ENCODE measurements at regions not wholly inside any gene's neighbourhood (a gene's known extent, or its start where the extent isn't known, plus 50 kb on each side); places are given as distances from the start of the nearest gene placed in this dataset.

DNA sequence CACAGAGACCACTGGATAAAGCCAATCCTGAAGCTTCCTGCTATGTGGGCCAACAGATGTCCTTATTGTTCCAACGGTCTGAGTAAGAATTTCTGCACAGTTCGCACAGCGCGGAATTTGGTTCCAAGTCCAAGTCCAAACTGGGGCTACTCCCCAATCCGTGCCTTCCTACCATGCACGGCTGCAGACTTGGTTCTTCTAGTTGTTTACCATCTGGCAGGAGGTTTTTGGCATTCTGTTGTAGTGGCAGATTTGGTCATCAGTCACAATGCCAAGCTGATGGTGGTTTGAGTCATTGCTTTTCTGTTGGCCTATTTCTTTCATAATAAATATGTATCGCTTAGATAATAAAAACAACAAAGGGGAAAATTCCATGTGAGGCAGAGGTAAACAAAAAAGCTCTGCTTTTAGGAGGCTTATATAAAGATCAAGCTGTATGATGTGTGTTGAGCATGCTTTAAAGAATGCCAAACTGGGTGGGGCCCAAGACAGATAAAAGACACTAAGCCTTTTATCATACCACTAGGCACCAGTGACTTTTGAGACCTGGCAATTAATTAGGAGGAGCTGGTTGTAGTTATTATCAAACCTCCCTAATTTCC lies 52.5 kb upstream of the SYN3 start (continued):
- no peak for TF ChIP-seq JUND (IDR thresholded peaks at IDR 0.05; ENCODE audit: low read depth, low read length)
- no peak for TF ChIP-seq YY1 (IDR thresholded peaks at IDR 0.05; ENCODE audit: low read depth, low read length)
- TF ChIP-seq TCF3 (IDR thresholded peaks at IDR 0.05; ENCODE audit: borderline replicate concordance, insufficient read depth, low read depth, low read length), result no peak
- no peak for TF ChIP-seq GABPA (IDR thresholded peaks at IDR 0.05; ENCODE audit: low read depth)
- no peak for TF ChIP-seq DPF2 (IDR thresholded peaks at IDR 0.05)
- TF ChIP-seq ZBED1 (IDR thresholded peaks at IDR 0.05; ENCODE audit: borderline replicate concordance), result no peak

- no peaks in the 10 kb centered on the region for H3K27me3 ChIP-seq (replicated peaks in 1 of 2; ENCODE audit: control insufficient read depth in 2 of 2, insufficient read depth in 2 of 2, low read length in 1 of 2)
- no peaks in the 10 kb centered on the region for H3K9me3 ChIP-seq (replicated peaks; ENCODE audit: control insufficient read depth, insufficient read depth, low read length)
- in situ Hi-C loops (cut with MboI), result no loop called here
- H3K27ac ChIP-seq (ENCODE audit: control insufficient read depth, insufficient read depth), result no peak overlapping the region
- ChIA-PET POLR2A (no interaction called here), RAD21 (ENCODE audit: unreplicated experiment) (no interaction called here), CTCF (no interaction called here), SMC1A (ENCODE audit: uncharacterized antibody, unreplicated experiment) (interaction anchor here (0.7 kb wide), 1 partner anchor 14 kb away, joined by 3 read pairs; no protein-coding TSS in a partner anchor)
- H2AFZ ChIP-seq (ENCODE audit: control insufficient read depth, low read depth, low read length), result no peak overlapping the region
- no peak overlapping the region for H3K4me2 ChIP-seq (ENCODE audit: control insufficient read depth, insufficient read depth)
- FAIRE-seq, result no peak
- DNase-seq (ENCODE audit: low read depth, low spot score), result no peak
- TF ChIP-seq BMI1 (IDR thresholded peaks at IDR 0.05; ENCODE audit: borderline replicate concordance) (no peak), RELA (IDR thresholded peaks at IDR 0.05; ENCODE audit: borderline replicate concordance, partially characterized antibody) (no peak), MEF2B (IDR thresholded peaks at IDR 0.05; ENCODE audit: partially characterized antibody, poor library complexity, severe bottlenecking) (no peak), HDAC6 (IDR thresholded peaks at IDR 0.05; ENCODE audit: unreplicated experiment) (no peak), POLR2A (IDR thresholded peaks at IDR 0.05; ENCODE audit: low read depth, low read length) (no peak), LARP7 (IDR thresholded peaks at IDR 0.05) (no peak), BCL11A (IDR thresholded peaks at IDR 0.05; ENCODE audit: low read depth, low read length) (no peak), RAD21 (IDR thresholded peaks at IDR 0.05; ENCODE audit: insufficient read depth, low read depth, low read length) (no peak), CHD1 (IDR thresholded peaks at IDR 0.05; ENCODE audit: low read depth, low read length) (no peak), IRF4 (IDR thresholded peaks at IDR 0.05; ENCODE audit: low read depth, low read length) (no peak), KLF5 (IDR thresholded peaks at IDR 0.05; ENCODE audit: partially characterized antibody) (no peak), FOXM1 (IDR thresholded peaks at IDR 0.05; ENCODE audit: low read depth, low read length) (no peak)
- TF ChIP-seq, protein P1, sequence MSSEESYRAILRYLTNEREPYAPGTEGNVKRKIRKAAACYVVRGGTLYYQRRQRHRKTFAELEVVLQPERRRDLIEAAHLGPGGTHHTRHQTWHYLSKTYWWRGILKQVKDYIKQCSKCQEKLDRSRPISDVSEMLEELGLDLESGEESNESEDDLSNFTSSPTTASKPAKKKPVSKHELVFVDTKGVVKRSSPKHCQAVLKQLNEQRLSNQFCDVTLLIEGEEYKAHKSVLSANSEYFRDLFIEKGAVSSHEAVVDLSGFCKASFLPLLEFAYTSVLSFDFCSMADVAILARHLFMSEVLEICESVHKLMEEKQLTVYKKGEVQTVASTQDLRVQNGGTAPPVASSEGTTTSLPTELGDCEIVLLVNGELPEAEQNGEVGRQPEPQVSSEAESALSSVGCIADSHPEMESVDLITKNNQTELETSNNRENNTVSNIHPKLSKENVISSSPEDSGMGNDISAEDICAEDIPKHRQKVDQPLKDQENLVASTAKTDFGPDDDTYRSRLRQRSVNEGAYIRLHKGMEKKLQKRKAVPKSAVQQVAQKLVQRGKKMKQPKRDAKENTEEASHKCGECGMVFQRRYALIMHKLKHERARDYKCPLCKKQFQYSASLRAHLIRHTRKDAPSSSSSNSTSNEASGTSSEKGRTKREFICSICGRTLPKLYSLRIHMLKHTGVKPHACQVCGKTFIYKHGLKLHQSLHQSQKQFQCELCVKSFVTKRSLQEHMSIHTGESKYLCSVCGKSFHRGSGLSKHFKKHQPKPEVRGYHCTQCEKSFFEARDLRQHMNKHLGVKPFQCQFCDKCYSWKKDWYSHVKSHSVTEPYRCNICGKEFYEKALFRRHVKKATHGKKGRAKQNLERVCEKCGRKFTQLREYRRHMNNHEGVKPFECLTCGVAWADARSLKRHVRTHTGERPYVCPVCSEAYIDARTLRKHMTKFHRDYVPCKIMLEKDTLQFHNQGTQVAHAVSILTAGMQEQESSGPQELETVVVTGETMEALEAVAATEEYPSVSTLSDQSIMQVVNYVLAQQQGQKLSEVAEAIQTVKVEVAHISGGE (CRISPR knock-in tag; IDR thresholded peaks at IDR 0.05), result no peak
- H3K4me1 ChIP-seq (ENCODE audit: control insufficient read depth, insufficient read depth, low read length), result no peaks in the 10 kb centered on the region
- H3K36me3 ChIP-seq (ENCODE audit: control insufficient read depth in 2 of 2, insufficient read depth in 2 of 2, low read length in 1 of 2), result no peaks in the 10 kb centered on the region
- no peaks in the 10 kb centered on the region for H3K79me2 ChIP-seq (ENCODE audit: control insufficient read depth, insufficient read depth, low read length)
- 33% methylated on average over 7 of the region's 7 CpGs for WGBS (ENCODE audit: insufficient coverage, insufficient replicate concordance, low lambda C conversion rate, missing lambda C conversion rate)
- no TSS peak for BruUV-seq (replicated peaks)
- no peaks in the 10 kb centered on the region for H4K20me1 ChIP-seq (ENCODE audit: control insufficient read depth, insufficient read depth)
- no peak for ATAC-seq
- no peak overlapping the region for H3K9ac ChIP-seq (ENCODE audit: control insufficient read depth, insufficient read depth, low read length)
- intact Hi-C loops (cut with micrococcal nuclease; ENCODE audit: unreplicated experiment), result no loop called here
- no peak overlapping the region for H3K4me3 ChIP-seq
Observed at GRCh38 chr22:33109514-33110430, 51.6 kb upstream of the SYN3 start.
